Activated CD4-positive, alpha-beta T cell treated with anti-CD3 and anti-CD28 coated beads for 36 hours (primary cell): ENCODE measurements at regions not wholly inside any gene's neighbourhood (a gene's known extent, or its start where the extent isn't known, plus 50 kb on each side); places are given as distances from the start of the nearest gene placed in this dataset.
"Not testable (repeated sequence)": the region's sequence is repeated elsewhere in the genome, so short reads cannot be mapped to it uniquely, and the experiment has no call there.

Experiments
- ATAC-seq: fragments of 200-7000 bp; cut with Tn5 transposase; one replicate; pipeline ENCODE4 v1.10.0; 2021; ENCODE audit warnings: mild to moderate bottlenecking, moderate library complexity
- CTCF ChIA-PET: fragments of 350-600 bp; sonication (Branson Sonifier 250); formaldehyde crosslinking; loops from one replicate; lab custom pipeline; 2021; ENCODE audit warnings: antibody characterized with exemption; lab: Charles Lee
- POLR2A ChIA-PET: fragments of 350-600 bp; sonication (Branson Sonifier 250); formaldehyde crosslinking; loops from one replicate; lab custom pipeline; 2021; ENCODE audit warnings: antibody characterized with exemption, inconsistent platforms; lab: Charles Lee
- DNase-seq: peaks from one replicate; pipeline ENCODE4 v3.0.0-alpha.2; 2020
- H3K27ac Mint-ChIP-seq: one replicate; pipeline ENCODE4 v1.8.0; 2021; ENCODE audit warnings: mixed read lengths
- H3K27me3 Mint-ChIP-seq: one replicate; pipeline ENCODE4 v1.8.0; 2021; ENCODE audit warnings: mixed read lengths
- H3K36me3 Mint-ChIP-seq: one replicate; pipeline ENCODE4 v1.8.0; 2021; ENCODE audit warnings: low read depth, mixed read lengths
- H3K4me1 Mint-ChIP-seq: one replicate; pipeline ENCODE4 v1.8.0; 2021; ENCODE audit warnings: mixed read lengths
- H3K4me3 Mint-ChIP-seq: one replicate; pipeline ENCODE4 v1.8.0; 2021; ENCODE audit warnings: mild to moderate bottlenecking, moderate library complexity, mixed read lengths
- H3K9me3 Mint-ChIP-seq: one replicate; pipeline ENCODE4 v1.8.0; 2021; ENCODE audit warnings: low read depth, mixed read lengths
- intact Hi-C, 2 experiments: fragments of 100-400 bp; cut with DNase I in 1 of 2; cut with micrococcal nuclease in 1 of 2; formaldehyde crosslinking; loops; one replicate each; pipeline versions ENCODE4 v1.14.2 to v1.15.1; 2022 to 2024; cut with DNase I, micrococcal nuclease

- peaks cover 4% of the 10 kb centered on the region for H3K9me3 Mint-ChIP-seq
- ATAC-seq = no peak
Observed at GRCh38 chr6:102749210-102749971, 1355.9 kb downstream of the GRIK2 start.

GRCh38 chr6:102746941-102747340 lies 1353.4 kb downstream of the GRIK2 start:
- Mint-ChIP-seq H3K4me3 (no peak overlapping the region), H3K27me3 (no peaks in the 10 kb centered on the region), H3K27ac (no peak overlapping the region), H3K36me3 (no peaks in the 10 kb centered on the region), H3K9me3 (peaks cover 4% of the 10 kb centered on the region), H3K4me1 (no peaks in the 10 kb centered on the region)
- DNase-seq (no peak), ATAC-seq (no peak)
- intact Hi-C loops = no loop called here
- POLR2A ChIA-PET = no interaction called here
- CTCF ChIA-PET = no interaction called here

More at GRCh38 chr6:102749210-102749971, 1355.9 kb downstream of the GRIK2 start:
- no peak for DNase-seq
- H3K36me3 Mint-ChIP-seq = no peaks in the 10 kb centered on the region
- no peaks in the 10 kb centered on the region for H3K4me1 Mint-ChIP-seq
- H3K4me3 Mint-ChIP-seq = no peak overlapping the region
- CTCF ChIA-PET = interaction anchor here (0.6 kb wide), 1 partner anchor 138 kb away, joined by 3 read pairs; no protein-coding TSS in a partner anchor
- intact Hi-C loops = no loop called here
- no peak overlapping the region for H3K27ac Mint-ChIP-seq
- POLR2A ChIA-PET = no interaction called here
- H3K27me3 Mint-ChIP-seq = no peaks in the 10 kb centered on the region

GRCh38 chr6:102742754-102743356 lies 1349.3 kb downstream of the GRIK2 start:
- no peak overlapping the region for H3K27ac Mint-ChIP-seq
- ChIA-PET POLR2A (no interaction called here), CTCF (no interaction called here)
- H3K9me3 Mint-ChIP-seq = peaks cover under 1% of the 10 kb centered on the region
- no peak overlapping the region for H3K4me3 Mint-ChIP-seq
- ATAC-seq (no peak), DNase-seq (no peak)
- H3K36me3 Mint-ChIP-seq = no peaks in the 10 kb centered on the region
- no peaks in the 10 kb centered on the region for H3K27me3 Mint-ChIP-seq
- H3K4me1 Mint-ChIP-seq = no peaks in the 10 kb centered on the region
- intact Hi-C loops = no loop called here

GRCh38 chr6:102742028-102742427 lies 1348.5 kb downstream of the GRIK2 start:
- H3K27ac Mint-ChIP-seq = no peak overlapping the region
- no peaks in the 10 kb centered on the region for H3K4me1 Mint-ChIP-seq
- intact Hi-C loops = no loop called here

GRCh38 chr6:102736941-102737368 lies 1343.4 kb downstream of the GRIK2 start:
- Mint-ChIP-seq H3K27me3 (no peaks in the 10 kb centered on the region), H3K9me3 (peaks cover 2% of the 10 kb centered on the region), H3K4me1 (no peaks in the 10 kb centered on the region), H3K4me3 (no peak overlapping the region), H3K36me3 (no peaks in the 10 kb centered on the region), H3K27ac (no peak overlapping the region)
- CTCF ChIA-PET = no interaction called here
- intact Hi-C loops = no loop called here
- POLR2A ChIA-PET = no interaction called here
- DNase-seq (no peak), ATAC-seq (no peak)

More at GRCh38 chr6:102742028-102742427, 1348.5 kb downstream of the GRIK2 start:
- no peaks in the 10 kb centered on the region for H3K27me3 Mint-ChIP-seq
- ChIA-PET CTCF (no interaction called here), POLR2A (no interaction called here)
- DNase-seq (no peak), ATAC-seq (no peak)
- no peaks in the 10 kb centered on the region for H3K36me3 Mint-ChIP-seq
- H3K9me3 Mint-ChIP-seq = no peaks in the 10 kb centered on the region
- H3K4me3 Mint-ChIP-seq = no peak overlapping the region

GRCh38 chr6:102732898-102733297 lies 1339.4 kb downstream of the GRIK2 start:
- peaks cover 2% of the 10 kb centered on the region for H3K9me3 Mint-ChIP-seq
- intact Hi-C loops = no loop called here

GRCh38 chr6:102722086-102722485 lies 1328.6 kb downstream of the GRIK2 start:
- H3K4me3 Mint-ChIP-seq, CTCF ChIA-PET, ATAC-seq: not testable (repeated sequence)

More at GRCh38 chr6:102732898-102733297, 1339.4 kb downstream of the GRIK2 start:
- Mint-ChIP-seq H3K27me3 (no peaks in the 10 kb centered on the region), H3K4me3 (no peak overlapping the region), H3K4me1 (no peaks in the 10 kb centered on the region), H3K36me3 (no peaks in the 10 kb centered on the region), H3K27ac (no peak overlapping the region)
- ChIA-PET POLR2A (no interaction called here), CTCF (no interaction called here)
- ATAC-seq (peak; percentile 30), DNase-seq (no peak)

GRCh38 chr6:102717737-102718456 lies 1324.4 kb downstream of the GRIK2 start:
- ChIA-PET POLR2A (no interaction called here), CTCF (no interaction called here)
- no peak for DNase-seq
- intact Hi-C loops = no loop called here
- Mint-ChIP-seq H3K36me3 (no peaks in the 10 kb centered on the region), H3K9me3 (no peaks in the 10 kb centered on the region), H3K4me3 (no peak overlapping the region), H3K27ac (no peak overlapping the region), H3K4me1 (no peaks in the 10 kb centered on the region), H3K27me3 (no peaks in the 10 kb centered on the region)
- no peak for ATAC-seq

More at GRCh38 chr6:102722086-102722485, 1328.6 kb downstream of the GRIK2 start:
- intact Hi-C loops, H3K4me1 Mint-ChIP-seq, H3K36me3 Mint-ChIP-seq, POLR2A ChIA-PET, H3K27me3 Mint-ChIP-seq, H3K9me3 Mint-ChIP-seq, DNase-seq, H3K27ac Mint-ChIP-seq: not testable (repeated sequence)

GRCh38 chr6:102717252-102717651 lies 1323.7 kb downstream of the GRIK2 start:
- intact Hi-C loops = no loop called here
- POLR2A ChIA-PET = no interaction called here
- Mint-ChIP-seq H3K9me3 (no peaks in the 10 kb centered on the region), H3K4me1 (no peaks in the 10 kb centered on the region), H3K4me3 (no peak overlapping the region), H3K27me3 (no peaks in the 10 kb centered on the region), H3K36me3 (no peaks in the 10 kb centered on the region), H3K27ac (no peak overlapping the region)
- CTCF ChIA-PET = no interaction called here
- no peak for DNase-seq
- no peak for ATAC-seq

- intact Hi-C loops = no loop called here
- no peaks in the 10 kb centered on the region for H3K36me3 Mint-ChIP-seq
- DNase-seq (no peak), ATAC-seq (no peak)
- no peak overlapping the region for H3K4me3 Mint-ChIP-seq
- ChIA-PET CTCF (interaction anchor here (1.1 kb wide), 1 partner anchor 14 kb away, joined by 3 read pairs; no protein-coding TSS in a partner anchor), POLR2A (no interaction called here)
- no peak overlapping the region for H3K27ac Mint-ChIP-seq
- H3K9me3 Mint-ChIP-seq = peaks cover 6% of the 10 kb centered on the region
- H3K4me1 Mint-ChIP-seq = no peaks in the 10 kb centered on the region
- H3K27me3 Mint-ChIP-seq = no peaks in the 10 kb centered on the region
Observed at GRCh38 chr6:102701019-102701418, 1307.5 kb downstream of the GRIK2 start.

GRCh38 chr6:102686461-102686860 lies 1293.0 kb downstream of the GRIK2 start:
- Mint-ChIP-seq H3K4me3 (no peak overlapping the region), H3K4me1 (no peaks in the 10 kb centered on the region), H3K27me3 (no peaks in the 10 kb centered on the region), H3K36me3 (no peaks in the 10 kb centered on the region), H3K9me3 (no peaks in the 10 kb centered on the region), H3K27ac (no peak overlapping the region)
- intact Hi-C loops = no loop called here
- DNase-seq = no peak
- ATAC-seq = no peak
- POLR2A ChIA-PET = no interaction called here
- CTCF ChIA-PET = interaction anchor here (1.1 kb wide), 1 partner anchor 15 kb away, joined by 3 read pairs; no protein-coding TSS in a partner anchor
